GM12878 (cell line): ENCODE measurements at regions not wholly inside any gene's neighbourhood (a gene's known extent, or its start where the extent isn't known, plus 50 kb on each side); places are given as distances from the start of the nearest gene placed in this dataset.

ENCODE experiments used
- CBFB ChIP-seq: IDR thresholded peaks from 2 replicates; pipeline ENCODE4 v1.6.1; 2016; ENCODE audit warnings: antibody characterized with exemption, low read depth
- CTCF ChIP-seq, 3 experiments: IDR thresholded peaks in 2 of 3; conservative IDR thresholded peaks in 1 of 3; 2 replicates each; pipeline ENCODE4 v1.5.1; 2011; ENCODE audit warnings: low read depth in 3 of 3, low read length in 3 of 3, mild to moderate bottlenecking in 3 of 3, control low read depth in 2 of 3, moderate library complexity in 2 of 3, inconsistent platforms in 1 of 3, mixed read lengths in 1 of 3; ENCODE audit not compliant: control insufficient read depth in 2 of 3, insufficient read depth in 1 of 3; ENCODE audit errors: extremely low read depth in 1 of 3
- DPF2 ChIP-seq: fragments of 450-650 bp; IDR thresholded peaks from 2 replicates; pipeline ENCODE4 v1.6.1; 2017; ENCODE audit warnings: mild to moderate bottlenecking
- RAD21 ChIP-seq: IDR thresholded peaks from 2 replicates; pipeline ENCODE4 v1.6.1; 2011; ENCODE audit warnings: mild to moderate bottlenecking, low read depth, low read length, moderate library complexity; ENCODE audit not compliant: insufficient read depth
- TF ChIP-seq, protein P1 (sequence below): IDR thresholded peaks from 2 replicates; pipeline ENCODE4 v1.6.1; 2011; ENCODE audit warnings: mild to moderate bottlenecking, low read depth, low read length, moderate library complexity; ENCODE audit not compliant: insufficient replicate concordance

GRCh38 chrX:131778269-131779218 is 234.7 kb downstream of the OR13H1 start:
- TF ChIP-seq CBFB (no peak), RAD21 (peak; percentile 71), DPF2 (no peak), CTCF (IDR thresholded peaks at IDR 0.05 in 2 of 3, conservative IDR thresholded peaks at IDR 0.05 in 1 of 3; ENCODE audit: control insufficient read depth in 2 of 3, extremely low read depth in 1 of 3, insufficient read depth in 1 of 3, low read depth in 3 of 3, low read length in 3 of 3) (peak in 2 of 3 experiments; percentile 42 to 61; a peak in 3 of 6 replicates)
- TF ChIP-seq, protein P1, sequence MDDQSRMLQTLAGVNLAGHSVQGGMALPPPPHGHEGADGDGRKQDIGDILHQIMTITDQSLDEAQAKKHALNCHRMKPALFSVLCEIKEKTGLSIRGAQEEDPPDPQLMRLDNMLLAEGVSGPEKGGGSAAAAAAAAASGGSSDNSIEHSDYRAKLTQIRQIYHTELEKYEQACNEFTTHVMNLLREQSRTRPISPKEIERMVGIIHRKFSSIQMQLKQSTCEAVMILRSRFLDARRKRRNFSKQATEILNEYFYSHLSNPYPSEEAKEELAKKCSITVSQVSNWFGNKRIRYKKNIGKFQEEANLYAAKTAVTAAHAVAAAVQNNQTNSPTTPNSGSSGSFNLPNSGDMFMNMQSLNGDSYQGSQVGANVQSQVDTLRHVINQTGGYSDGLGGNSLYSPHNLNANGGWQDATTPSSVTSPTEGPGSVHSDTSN: no peak
